Sciatic nerve (tissue), 2 donors: ENCODE measurements at regions not wholly inside any gene's neighbourhood (a gene's known extent, or its start where the extent isn't known, plus 50 kb on each side); places are given as distances from the start of the nearest gene placed in this dataset. TPM values are rescaled to one million over a fixed set of nuclear protein-coding genes. Genes with fewer than 3 reads are reported as not detected.
A peak's percentile ranks its signal among the peaks of the same experiment; 100 is the strongest.

Experiments
- ATAC-seq: fragments of 200-7000 bp; cut with Tn5 transposase; one replicate; pipeline ENCODE4 v1.9.1; 2020; ENCODE audit warnings: mild to moderate bottlenecking, moderate library complexity
- DNase-seq: peaks from one replicate; pipeline ENCODE4 v3.0.0-alpha.2; 2020; ENCODE audit warnings: low spot score
- intact Hi-C: fragments of 100-400 bp; cut with DNase I; formaldehyde crosslinking; loops from one replicate; pipeline ENCODE4 v1.14.2; 2022
- microRNA-seq: library from miRNA; unstranded; fragments of <30 nt; microRNA quantifications from one replicate; pipeline ENCODE4 v1.2.0, GENCODE V29; 2020
- donor health status: DM: no; HTN: no; CAD: no.
- donor health status: DM: no; HTN: no; CAD: no.

DNA sequence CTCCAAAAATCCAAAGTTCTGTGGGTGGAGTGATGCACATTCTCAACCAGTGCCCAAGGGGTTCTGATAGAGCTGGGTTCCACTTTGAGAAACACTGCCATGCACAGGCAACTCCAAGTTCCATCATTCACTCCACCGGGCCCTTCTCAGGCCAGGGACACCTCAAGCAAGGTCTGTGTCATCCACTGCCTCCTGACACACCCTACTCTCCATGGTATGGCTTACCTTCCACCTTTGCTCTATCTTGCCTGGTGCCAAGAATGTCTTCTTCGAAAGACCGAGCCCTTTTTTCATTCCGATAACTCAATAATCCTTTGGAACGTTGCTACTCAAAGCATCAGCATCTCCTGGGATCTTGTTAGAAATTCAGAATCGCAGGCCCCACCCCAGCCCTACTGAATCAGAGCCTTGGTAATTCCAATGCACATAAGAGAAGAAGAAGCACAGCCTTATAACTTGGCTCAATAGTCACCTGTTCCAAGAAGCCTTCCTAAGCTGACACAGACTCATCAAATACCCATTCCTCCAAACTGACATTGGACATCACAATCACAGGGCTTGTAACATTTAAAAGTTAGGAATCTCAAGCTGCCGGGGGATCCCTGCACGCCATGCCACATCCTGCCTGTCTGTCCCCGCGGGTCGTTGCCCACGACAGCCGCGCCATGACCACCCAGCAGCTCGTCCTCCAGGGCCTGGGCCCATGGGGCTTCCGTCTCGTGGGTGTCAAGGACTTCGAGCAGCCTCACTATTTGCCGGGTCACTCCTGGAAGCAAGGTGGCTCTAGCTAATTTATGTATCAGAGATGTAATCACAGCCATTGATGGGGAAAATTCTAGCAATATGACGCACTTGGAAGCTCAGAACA lies 66.4 kb downstream of the VCPKMT start:
- intact Hi-C loops, result no loop called here
- no peak for ATAC-seq
- no peak for DNase-seq

DNA sequence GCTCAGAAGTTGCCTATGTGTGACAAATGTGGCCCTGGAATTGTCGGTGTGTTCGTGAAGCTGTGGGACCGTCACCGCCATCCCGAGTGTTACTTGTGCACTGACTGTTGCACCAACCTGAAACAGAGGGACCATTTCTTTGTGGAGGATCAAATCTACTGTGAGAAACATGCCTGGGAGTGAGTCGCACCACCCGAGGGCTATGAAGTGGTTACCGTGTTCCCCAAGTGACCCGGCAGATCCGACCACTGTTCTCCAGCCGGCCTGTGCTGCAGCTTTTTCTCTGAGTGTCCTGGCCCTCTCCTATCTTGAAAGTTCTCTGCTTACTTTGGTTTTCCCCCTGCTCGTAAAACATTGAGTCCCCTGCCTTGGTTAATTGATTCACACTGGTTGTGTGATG lies 65.3 kb downstream of the VCPKMT start:
- intact Hi-C loops, result no loop called here
- no peak for DNase-seq
- no peak for ATAC-seq

DNA sequence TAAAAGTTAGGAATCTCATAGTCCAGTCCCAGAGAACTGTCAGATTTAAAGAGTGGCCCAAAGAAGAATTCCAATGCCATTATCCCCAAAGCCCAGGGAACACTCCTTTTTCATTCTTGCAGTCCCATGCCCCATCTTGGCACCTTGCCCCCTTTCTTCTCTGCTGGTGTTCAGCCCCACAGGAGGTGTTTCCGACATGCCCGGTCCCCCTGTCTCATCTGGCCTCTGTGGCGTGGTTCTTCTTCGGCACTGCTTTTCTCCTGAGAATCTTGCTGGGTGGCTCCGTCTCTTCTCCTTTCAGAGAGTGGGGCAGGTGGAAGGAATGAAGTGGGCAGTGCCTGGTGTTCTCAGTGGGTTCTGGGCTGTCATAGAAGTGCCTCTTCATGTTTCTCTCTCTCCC lies 64.7 kb downstream of the VCPKMT start:
- DNase-seq, result peak; percentile 52
- intact Hi-C loops, result no loop called here
- ATAC-seq, result no peak

DNA sequence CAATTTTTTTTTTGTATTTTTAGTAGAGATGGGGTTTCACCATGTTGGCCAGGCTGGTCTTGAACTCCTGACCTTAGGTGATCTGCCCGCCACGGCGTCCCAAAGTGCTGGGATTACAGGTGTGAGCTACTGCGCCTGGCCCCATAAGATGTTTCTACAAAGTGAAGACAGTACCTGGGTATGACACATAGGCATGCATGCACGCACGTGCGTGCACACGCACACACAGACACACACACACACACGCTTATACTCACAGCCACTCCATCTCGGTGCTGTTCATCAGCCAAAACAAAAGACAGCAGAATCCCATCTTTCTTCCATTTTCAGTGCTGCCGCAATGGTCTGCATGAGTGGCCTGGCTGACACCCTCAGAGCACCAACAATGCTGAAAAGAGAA lies 63.9 kb downstream of the VCPKMT start:
- DNase-seq, result peak; percentile 26
- no peak for ATAC-seq
- intact Hi-C loops, result no loop called here

DNA sequence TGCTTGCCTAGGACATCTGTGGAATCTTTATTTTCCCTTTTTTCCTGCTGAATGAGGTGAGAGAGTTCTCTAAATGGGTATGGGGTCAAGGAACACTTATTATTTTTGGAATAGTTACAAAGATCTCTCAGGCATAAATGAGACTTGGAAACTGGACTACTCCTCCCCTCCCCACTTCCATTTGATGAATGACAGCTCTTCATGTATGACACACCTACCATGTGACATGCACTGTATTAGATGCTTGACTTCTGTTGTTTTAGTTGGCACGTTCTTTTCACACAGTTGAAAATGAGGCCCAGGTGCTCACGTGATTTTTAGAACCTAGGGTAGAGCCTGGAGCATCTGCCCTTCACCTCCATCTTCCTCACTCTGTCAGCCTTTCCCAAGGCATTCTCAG lies 62.4 kb downstream of the VCPKMT start:
- DNase-seq (no peak), ATAC-seq (no peak)
- intact Hi-C loops, result no loop called here

DNA sequence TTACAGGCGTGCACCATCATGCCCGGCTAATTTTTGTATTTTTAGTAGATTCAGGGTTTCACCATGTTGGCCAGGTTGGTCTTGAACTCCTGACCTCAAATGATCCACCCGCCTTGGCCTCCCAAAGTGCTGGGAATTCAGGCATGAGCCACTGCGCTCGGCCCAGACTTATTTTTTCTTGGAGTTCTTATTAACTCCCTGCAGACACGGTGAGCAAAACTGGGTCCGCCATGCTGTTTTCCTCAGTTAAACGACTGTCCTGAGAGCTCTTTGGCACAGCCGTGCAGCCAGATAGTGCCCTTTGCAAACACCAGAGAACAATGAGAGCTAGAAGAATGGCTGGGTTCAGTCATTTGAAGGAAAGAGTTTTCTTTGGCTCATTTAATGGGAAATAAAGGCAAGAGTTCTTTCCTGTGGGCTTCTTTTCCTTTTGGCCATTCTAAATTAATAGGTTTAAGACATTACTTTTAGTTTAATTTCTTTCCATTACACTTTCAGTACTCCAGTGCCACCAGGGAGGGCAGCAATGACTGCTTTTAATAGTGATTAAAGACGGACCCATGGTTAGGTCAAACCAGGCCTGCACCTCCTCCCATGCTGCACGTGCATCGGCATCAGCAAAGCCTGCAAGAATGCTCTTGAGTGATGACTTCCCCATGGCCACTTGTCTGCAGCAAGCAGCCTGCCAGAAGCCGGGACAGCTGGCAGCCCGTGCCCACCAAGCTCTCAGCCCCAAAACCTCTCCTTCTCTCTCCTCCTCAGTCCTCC lies 60.7 kb downstream of the VCPKMT start:
- ATAC-seq, result peak; percentile 46
- DNase-seq, result peak; percentile 51
- intact Hi-C loops, result no loop called here

DNA sequence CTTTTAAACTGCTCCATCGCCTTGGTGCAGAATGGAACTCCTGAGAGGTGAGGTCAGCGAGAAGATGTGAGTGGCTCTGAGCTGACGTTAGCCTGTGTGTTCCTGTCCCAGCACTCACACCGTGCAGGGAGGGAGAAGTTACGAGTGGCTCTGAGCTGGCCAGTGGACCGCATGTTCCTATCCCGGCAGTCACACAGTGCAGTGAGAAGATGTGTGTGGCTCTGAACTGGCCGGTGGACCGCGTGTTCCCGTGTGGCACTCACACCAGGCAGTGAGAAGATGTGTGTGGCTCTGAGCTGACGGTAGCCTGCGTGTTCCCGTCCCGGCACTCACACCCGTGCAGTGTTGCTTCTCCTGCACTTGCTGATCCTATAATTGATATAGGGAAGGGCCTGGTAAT lies 59.9 kb downstream of the VCPKMT start:
- ATAC-seq (peak; percentile 12), DNase-seq (no peak)
- intact Hi-C loops, result no loop called here

DNA sequence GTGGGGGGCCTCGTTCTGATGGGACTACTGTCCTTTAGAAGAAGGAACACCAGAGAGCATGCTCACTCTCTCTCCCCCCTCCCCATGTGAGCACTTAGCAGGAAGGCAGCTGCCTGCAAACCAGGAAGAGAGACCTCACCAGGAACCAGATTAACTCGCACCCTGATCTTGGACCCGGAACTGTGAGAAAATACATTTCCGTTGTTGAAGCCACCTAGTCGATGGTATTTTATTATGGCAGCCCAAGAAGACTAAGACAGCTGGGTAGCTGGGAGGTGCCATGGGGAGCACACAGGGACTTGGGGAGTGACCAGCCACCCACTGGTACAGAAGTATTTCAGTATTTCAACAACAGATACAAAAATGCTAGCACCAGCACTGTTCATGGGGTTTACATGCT lies 59.0 kb downstream of the VCPKMT start:
- DNase-seq (no peak), ATAC-seq (no peak)
- intact Hi-C loops, result no loop called here

DNA sequence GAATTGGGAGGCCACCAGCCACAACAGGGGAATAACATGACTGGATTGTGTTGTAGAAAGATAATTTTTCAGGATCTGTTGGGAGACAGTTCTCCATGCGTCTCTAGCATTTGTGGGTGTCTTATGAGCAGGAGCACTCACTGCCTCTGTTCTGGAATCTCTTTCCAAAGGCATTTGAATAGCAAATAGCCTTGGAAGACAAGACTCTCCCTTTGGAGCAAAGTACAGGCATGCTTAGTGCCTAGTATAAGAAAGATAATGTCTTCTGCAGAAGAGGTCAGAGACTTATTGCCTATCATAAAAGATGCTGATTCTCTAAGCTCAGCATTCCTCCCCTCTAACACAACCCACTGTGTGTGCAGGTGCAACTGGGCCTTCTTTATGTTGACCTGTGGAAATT lies 58.3 kb downstream of the VCPKMT start:
- no peak for ATAC-seq
- no peak for DNase-seq
- intact Hi-C loops, result no loop called here

Small RNA genes in the stretch of these regions (microRNA-seq; reads per million reads assigned to microRNA genes)
- gene MIR6076, result not detected
